HG03469 (cell line): ENCODE measurements at regions not wholly inside any gene's neighbourhood (a gene's known extent, or its start where the extent isn't known, plus 50 kb on each side); places are given as distances from the start of the nearest gene placed in this dataset.

ENCODE experiments used
- ATAC-seq: cut with Tn5 transposase; IDR thresholded peaks from one replicate; pipeline ENCODE4 v1.9.1; 2021; ENCODE audit warnings: mild to moderate bottlenecking, moderate library complexity, moderate number of reproducible peaks; ENCODE audit not compliant: unreplicated experiment

- no peak for ATAC-seq
These were observed 327.9 kb upstream of the PITX2 start for GRCh38 chr4:110950731-110951130.

GRCh38 chr4:110953191-110953590 is 330.3 kb upstream of the PITX2 start:
- ATAC-seq: no peak

GRCh38 chr4:110953898-110954297 is 331.0 kb upstream of the PITX2 start:
- ATAC-seq: no peak

- no peak for ATAC-seq
These were observed 332.9 kb upstream of the PITX2 start for GRCh38 chr4:110955748-110956147.

- ATAC-seq: no peak
These were observed 336.3 kb upstream of the PITX2 start for GRCh38 chr4:110959041-110959643.

GRCh38 chr4:110961066-110961465 is 338.2 kb upstream of the PITX2 start:
- no peak for ATAC-seq

GRCh38 chr4:110962616-110963015 is 339.7 kb upstream of the PITX2 start:
- ATAC-seq: no peak

- no peak for ATAC-seq
These were observed 340.9 kb upstream of the PITX2 start for GRCh38 chr4:110963662-110964280.

GRCh38 chr4:110967936-110968335 is 345.1 kb upstream of the PITX2 start:
- no peak for ATAC-seq

- ATAC-seq: peak; percentile 66
These were observed 347.8 kb upstream of the PITX2 start for GRCh38 chr4:110970642-110971041.

GRCh38 chr4:110975338-110975737 is 352.5 kb upstream of the PITX2 start:
- ATAC-seq: no peak

- ATAC-seq: no peak
These were observed 354.7 kb upstream of the PITX2 start for GRCh38 chr4:110977554-110977953.

- ATAC-seq: no peak
These were observed 355.9 kb upstream of the PITX2 start for GRCh38 chr4:110978761-110979160.

GRCh38 chr4:110982486-110982885 is 359.6 kb upstream of the PITX2 start:
- ATAC-seq: no peak

GRCh38 chr4:110988722-110989121 is 365.8 kb upstream of the PITX2 start:
- no peak for ATAC-seq

- no peak for ATAC-seq
These were observed 366.2 kb upstream of the PITX2 start for GRCh38 chr4:110989125-110989524.

GRCh38 chr4:110994781-110995180 is 371.9 kb upstream of the PITX2 start:
- ATAC-seq: no peak

GRCh38 chr4:110998320-110998719 is 375.4 kb upstream of the PITX2 start:
- ATAC-seq: no peak

- no peak for ATAC-seq
These were observed 388.6 kb upstream of the PITX2 start for GRCh38 chr4:111011458-111011857.

GRCh38 chr4:111013846-111014245 is 391.0 kb upstream of the PITX2 start:
- ATAC-seq: no peak

- ATAC-seq: no peak
These were observed 391.7 kb upstream of the PITX2 start for GRCh38 chr4:111014537-111014936.

GRCh38 chr4:111016416-111016815 is 393.5 kb upstream of the PITX2 start:
- ATAC-seq: no peak

GRCh38 chr4:111018216-111018615 is 395.3 kb upstream of the PITX2 start:
- no peak for ATAC-seq
